CD4-positive, alpha-beta T cell (primary cell): ENCODE measurements at regions not wholly inside any gene's neighbourhood (a gene's known extent, or its start where the extent isn't known, plus 50 kb on each side); places are given as distances from the start of the nearest gene placed in this dataset.

Experiments
- ATAC-seq: fragments of 200-7000 bp; cut with Tn5 transposase; one replicate; pipeline ENCODE4 v1.10.0; 2022; ENCODE audit warnings: mild to moderate bottlenecking; ENCODE audit not compliant: poor library complexity
- CTCF ChIA-PET: fragments of 350-600 bp; sonication (Branson Sonifier 250); formaldehyde crosslinking; loops from one replicate; lab custom pipeline; 2021; ENCODE audit warnings: antibody characterized with exemption, inconsistent platforms; lab: Charles Lee
- POLR2A ChIA-PET: fragments of 350-600 bp; sonication (Branson Sonifier 250); formaldehyde crosslinking; loops from one replicate; lab custom pipeline; 2021; ENCODE audit warnings: antibody characterized with exemption, inconsistent platforms; lab: Charles Lee
- DNase-seq, 14 experiments: peaks; one replicate each; pipeline ENCODE4 v3.0.0-alpha.2; 2013 to 2020; ENCODE audit warnings: mixed read lengths in 2 of 14
- H3K27ac ChIP-seq, 2 donors: one replicate each; pipeline versions ENCODE4 v1.5.1 to v1.7.0; 2013; ENCODE audit warnings: low read length in 2 of 2, low read depth in 1 of 2, mild to moderate bottlenecking in 1 of 2
- H3K27me3 ChIP-seq, 2 experiments: 1 replicate in 1 of 2; 2 replicates in 1 of 2; pipeline versions ENCODE4 v1.6.1 to v1.7.0; 2013; ENCODE audit warnings: low read length in 2 of 2, control low read depth in 1 of 2, mild to moderate bottlenecking in 1 of 2, moderate library complexity in 1 of 2; ENCODE audit not compliant: insufficient read depth in 2 of 2, control insufficient read depth in 1 of 2
- H3K36me3 ChIP-seq: one replicate; pipeline ENCODE4 v1.6.1; 2013; ENCODE audit warnings: low read length, control low read depth; ENCODE audit not compliant: insufficient read depth
- H3K4me1 ChIP-seq: one replicate; pipeline ENCODE4 v1.6.1; 2013; ENCODE audit warnings: low read length, control low read depth; ENCODE audit not compliant: insufficient read depth
- H3K4me3 ChIP-seq: one replicate; pipeline ENCODE4 v1.5.1; 2013; ENCODE audit warnings: mild to moderate bottlenecking, low read length, moderate library complexity
- H3K9me3 ChIP-seq, 2 experiments: 1 replicate in 1 of 2; 2 replicates in 1 of 2; pipeline versions ENCODE4 v1.6.1 to v1.7.0; 2013; ENCODE audit warnings: low read length in 2 of 2, mild to moderate bottlenecking in 2 of 2, control low read depth in 1 of 2, moderate library complexity in 1 of 2; ENCODE audit not compliant: control insufficient read depth in 1 of 2, insufficient read depth in 1 of 2
- H3K27ac Mint-ChIP-seq: one replicate; pipeline ENCODE4 v1.8.0; 2020; ENCODE audit warnings: mixed read lengths
- H3K27me3 Mint-ChIP-seq: one replicate; pipeline ENCODE4 v1.8.0; 2021; ENCODE audit warnings: mixed read lengths
- H3K36me3 Mint-ChIP-seq: one replicate; pipeline ENCODE4 v1.8.0; 2021; ENCODE audit warnings: low read depth, mixed read lengths
- H3K4me1 Mint-ChIP-seq: one replicate; pipeline ENCODE4 v1.8.0; 2021; ENCODE audit warnings: low read depth, mixed read lengths
- H3K4me3 Mint-ChIP-seq: one replicate; pipeline ENCODE4 v1.8.0; 2020; ENCODE audit warnings: mild to moderate bottlenecking, mixed read lengths
- H3K9me3 Mint-ChIP-seq: one replicate; pipeline ENCODE4 v1.8.0; 2020; ENCODE audit warnings: mixed read lengths
- intact Hi-C, 2 experiments: fragments of 100-400 bp; cut with DNase I in 1 of 2; cut with micrococcal nuclease in 1 of 2; formaldehyde crosslinking; loops; one replicate each; pipeline versions ENCODE4 v1.15.1 to v1.9.0; 2023 to 2025; cut with DNase I, micrococcal nuclease
- TF ChIP-seq, protein P1 (sequence below): fragments of 200-600 bp; IDR thresholded peaks from one replicate; pipeline ENCODE4 v1.8.0; 2022; ENCODE audit warnings: antibody characterized with exemption, mild to moderate bottlenecking

DNA sequence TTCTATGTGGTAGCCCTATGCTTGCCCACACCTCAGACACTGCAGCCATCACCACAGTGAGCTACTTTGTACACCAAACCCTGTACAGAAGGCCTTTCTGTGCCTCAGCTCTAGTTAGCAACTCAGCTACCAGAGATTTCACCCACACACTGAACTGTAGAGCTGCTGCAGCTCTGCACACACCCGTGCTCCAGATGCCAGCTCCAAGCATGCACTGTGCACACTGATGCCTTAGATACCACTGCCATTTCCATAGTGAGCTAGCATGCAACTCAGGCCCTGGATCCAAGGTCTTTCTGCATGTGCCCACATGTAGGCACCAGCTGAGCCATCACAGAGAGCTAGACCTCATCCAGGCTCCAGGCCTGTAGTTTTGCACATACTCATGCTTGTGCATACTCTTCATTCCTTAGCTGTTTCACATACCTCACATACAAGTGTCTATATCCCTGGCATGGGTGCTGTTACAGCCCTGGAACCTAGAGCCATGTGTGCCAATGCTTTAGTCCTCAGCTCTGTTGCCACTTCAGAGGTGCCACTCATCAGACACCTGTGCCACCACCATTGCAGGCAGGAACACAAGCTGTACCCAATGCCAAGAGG, 423.5 kb upstream of the NDST3 start:
- TF ChIP-seq, protein P1, sequence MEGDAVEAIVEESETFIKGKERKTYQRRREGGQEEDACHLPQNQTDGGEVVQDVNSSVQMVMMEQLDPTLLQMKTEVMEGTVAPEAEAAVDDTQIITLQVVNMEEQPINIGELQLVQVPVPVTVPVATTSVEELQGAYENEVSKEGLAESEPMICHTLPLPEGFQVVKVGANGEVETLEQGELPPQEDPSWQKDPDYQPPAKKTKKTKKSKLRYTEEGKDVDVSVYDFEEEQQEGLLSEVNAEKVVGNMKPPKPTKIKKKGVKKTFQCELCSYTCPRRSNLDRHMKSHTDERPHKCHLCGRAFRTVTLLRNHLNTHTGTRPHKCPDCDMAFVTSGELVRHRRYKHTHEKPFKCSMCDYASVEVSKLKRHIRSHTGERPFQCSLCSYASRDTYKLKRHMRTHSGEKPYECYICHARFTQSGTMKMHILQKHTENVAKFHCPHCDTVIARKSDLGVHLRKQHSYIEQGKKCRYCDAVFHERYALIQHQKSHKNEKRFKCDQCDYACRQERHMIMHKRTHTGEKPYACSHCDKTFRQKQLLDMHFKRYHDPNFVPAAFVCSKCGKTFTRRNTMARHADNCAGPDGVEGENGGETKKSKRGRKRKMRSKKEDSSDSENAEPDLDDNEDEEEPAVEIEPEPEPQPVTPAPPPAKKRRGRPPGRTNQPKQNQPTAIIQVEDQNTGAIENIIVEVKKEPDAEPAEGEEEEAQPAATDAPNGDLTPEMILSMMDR: no peak
- H3K4me3 ChIP-seq: no peak overlapping the region
- no peaks in the 10 kb centered on the region for H3K36me3 Mint-ChIP-seq
- H3K4me1 ChIP-seq: no peaks in the 10 kb centered on the region
- POLR2A ChIA-PET: no interaction called here
- no peak for DNase-seq
- H3K9me3 ChIP-seq: peaks cover 0 to 8% of the 10 kb centered on the region in 2 experiments
- intact Hi-C loops: no loop called here
- peaks cover 15% of the 10 kb centered on the region for H3K9me3 Mint-ChIP-seq
- CTCF ChIA-PET: no interaction called here
- no peaks in the 10 kb centered on the region for H3K27me3 ChIP-seq
- H3K4me1 Mint-ChIP-seq: no peaks in the 10 kb centered on the region
- no peaks in the 10 kb centered on the region for H3K27me3 Mint-ChIP-seq
- no peak overlapping the region for H3K27ac Mint-ChIP-seq
- H3K27ac ChIP-seq: no peak overlapping the region
- no peaks in the 10 kb centered on the region for H3K36me3 ChIP-seq
- ATAC-seq: no peak
- no peak overlapping the region for H3K4me3 Mint-ChIP-seq

DNA sequence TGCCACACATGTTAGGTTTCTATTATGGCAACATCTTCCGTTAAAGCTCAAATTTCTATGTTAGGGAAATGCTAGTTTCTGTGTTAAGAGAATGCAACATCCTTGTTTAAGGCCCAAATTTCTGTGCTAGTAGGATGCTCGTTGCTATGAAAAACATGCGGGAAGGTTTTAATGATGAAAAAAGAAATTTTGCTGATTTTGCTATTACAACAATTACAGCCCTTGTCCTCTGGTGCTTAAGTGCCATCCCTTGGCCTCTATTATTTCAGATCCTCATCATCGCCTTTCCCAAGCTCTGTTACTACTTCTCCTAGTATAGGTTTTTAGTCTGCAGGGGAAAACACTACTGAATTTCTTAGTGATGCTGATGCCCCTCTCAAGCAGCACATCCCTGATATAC, 412.6 kb upstream of the NDST3 start:
- no peaks in the 10 kb centered on the region for H3K9me3 ChIP-seq
- no peak overlapping the region for H3K27ac ChIP-seq
- ATAC-seq (no peak), DNase-seq (no peak)
- no peaks in the 10 kb centered on the region for H3K27me3 ChIP-seq
- no peak overlapping the region for H3K4me3 Mint-ChIP-seq
- H3K9me3 Mint-ChIP-seq: peaks cover 7% of the 10 kb centered on the region
- no peaks in the 10 kb centered on the region for H3K27me3 Mint-ChIP-seq
- intact Hi-C loops: no loop called here
- H3K36me3 ChIP-seq: no peaks in the 10 kb centered on the region
- H3K36me3 Mint-ChIP-seq: no peaks in the 10 kb centered on the region
- TF ChIP-seq, protein P1: no peak
- no peak overlapping the region for H3K4me3 ChIP-seq
- CTCF ChIA-PET: no interaction called here
- POLR2A ChIA-PET: no interaction called here
- no peak overlapping the region for H3K27ac Mint-ChIP-seq
- no peaks in the 10 kb centered on the region for H3K4me1 Mint-ChIP-seq
- H3K4me1 ChIP-seq: no peaks in the 10 kb centered on the region

DNA sequence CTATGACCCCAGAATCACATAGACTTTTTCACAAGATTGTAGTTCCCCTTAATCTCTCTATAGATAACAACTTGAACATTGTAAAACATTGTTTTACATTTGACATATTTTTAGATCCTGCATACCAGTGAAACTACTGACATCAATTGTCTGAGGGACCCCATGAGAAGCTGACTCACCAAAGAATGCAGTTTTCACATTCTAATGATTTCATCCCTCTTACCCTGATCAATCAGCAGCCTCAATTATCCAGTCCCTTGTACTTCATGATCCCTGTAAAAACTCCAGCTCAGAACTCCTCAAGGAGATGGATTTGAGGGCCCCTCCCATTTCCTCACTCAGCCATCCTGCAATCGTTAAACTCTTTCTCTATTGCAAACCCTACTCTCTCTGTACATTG, 411.0 kb upstream of the NDST3 start:
- Mint-ChIP-seq H3K27ac (no peak overlapping the region), H3K4me1 (no peaks in the 10 kb centered on the region), H3K27me3 (no peaks in the 10 kb centered on the region), H3K36me3 (no peaks in the 10 kb centered on the region), H3K4me3 (no peak overlapping the region), H3K9me3 (peaks cover 8% of the 10 kb centered on the region)
- no peak for ATAC-seq
- intact Hi-C loops: no loop called here
- ChIA-PET POLR2A (no interaction called here), CTCF (no interaction called here)
- H3K9me3 ChIP-seq: no peaks in the 10 kb centered on the region
- H3K27me3 ChIP-seq: no peaks in the 10 kb centered on the region
- DNase-seq: no peak
- H3K27ac ChIP-seq: no peak overlapping the region
- H3K36me3 ChIP-seq: no peaks in the 10 kb centered on the region
- TF ChIP-seq, protein P1: no peak
- no peak overlapping the region for H3K4me3 ChIP-seq
- no peaks in the 10 kb centered on the region for H3K4me1 ChIP-seq
